Transverse colon (tissue), 4 donors: ENCODE measurements at regions not wholly inside any gene's neighbourhood (a gene's known extent, or its start where the extent isn't known, plus 50 kb on each side); places are given as distances from the start of the nearest gene placed in this dataset.
A peak's percentile ranks its signal among the peaks of the same experiment; 100 is the strongest.

Experiments used
- DNase-seq: peaks from one replicate; pipeline ENCODE4 v3.0.0-alpha.2; 2019
- H3K27ac ChIP-seq, 4 donors: fragments of 200-600 bp; sonication (generic); 2 replicates each; pipeline ENCODE4 v1.5.1; 2016 to 2018; ENCODE audit warnings: inconsistent platforms in 4 of 4
- H3K27me3 ChIP-seq: fragments of 200-600 bp; sonication (generic); 2 replicates; pipeline ENCODE4 v1.5.1; 2017; ENCODE audit warnings: inconsistent platforms
- H3K36me3 ChIP-seq, 4 donors: fragments of 200-600 bp; sonication (generic); 2 replicates each; pipeline ENCODE4 v1.5.1; 2017 to 2019; ENCODE audit warnings: inconsistent platforms in 4 of 4
- H3K4me1 ChIP-seq, 4 donors: fragments of 200-600 bp; sonication (generic); 2 replicates each; pipeline ENCODE4 v1.5.1; 2017 to 2020; ENCODE audit warnings: inconsistent platforms in 4 of 4
- H3K4me3 ChIP-seq, 4 donors: fragments of 200-600 bp; sonication (generic); 1 replicate in 1 of 4; 2 replicates in 3 of 4; pipeline versions ENCODE4 v1.5.1 to v1.6.1; 2017 to 2019; ENCODE audit warnings: inconsistent platforms in 4 of 4
- H3K9me3 ChIP-seq, 2 donors: fragments of 200-600 bp; sonication (generic); 2 replicates each; pipeline ENCODE4 v1.5.1; 2017 to 2019; ENCODE audit warnings: inconsistent platforms in 2 of 2
- EP300 ChIP-seq: sonication (generic); formaldehyde crosslinking; IDR thresholded peaks from one replicate; pipeline ENCODE4 v1.6.1; 2017; ENCODE audit warnings: antibody characterized with exemption, low read depth
- POLR2A ChIP-seq: fragments of 450-650 bp; IDR thresholded peaks from one replicate; pipeline ENCODE4 v1.6.1; 2016; ENCODE audit warnings: antibody characterized with exemption, mild to moderate bottlenecking, moderate library complexity
- POLR2AphosphoS5 ChIP-seq, 3 donors: sonication (generic); formaldehyde crosslinking; IDR thresholded peaks; one replicate each; pipeline ENCODE4 v1.6.1; 2016; ENCODE audit warnings: antibody characterized with exemption in 3 of 3
- WGBS, 2 donors: methylation state at CpG; one replicate each; pipeline ENCODE4 v1.1.5; 2018; ENCODE audit warnings: low coverage in 1 of 2; 5-methylcytosine and 5-hydroxymethylcytosine counted together
- in situ Hi-C, 4 donors: fragments of 200-750 bp; cut with MboI; loops; one replicate each; pipeline versions ENCODE4 v1.15.0 to v1.15.1; 2017; ENCODE audit warnings: low sequenced_read_pairs in 3 of 4, low pct_ligation_motif_present in 1 of 4, low pct_unique_long_range_greater_than_20kb in 1 of 4
- intact Hi-C: fragments of 100-400 bp; cut with DNase I; formaldehyde crosslinking; loops from one replicate; pipeline ENCODE4 v1.15.1; 2023; ENCODE audit warnings: low total_unique reads
- TF ChIP-seq, protein P1 (sequence below), 5 experiments: fragments of 200-600 bp in 3 of 5; fragments of 450-650 bp in 2 of 5; sonication (generic) in 3 of 5; IDR thresholded peaks; 1 replicate in 2 of 5; 2 replicates in 3 of 5; pipeline ENCODE4 v1.5.1; 2016 to 2017; ENCODE audit warnings: antibody characterized with exemption in 5 of 5, inconsistent platforms in 3 of 5, mild to moderate bottlenecking in 2 of 5, moderate library complexity in 1 of 5

DNA sequence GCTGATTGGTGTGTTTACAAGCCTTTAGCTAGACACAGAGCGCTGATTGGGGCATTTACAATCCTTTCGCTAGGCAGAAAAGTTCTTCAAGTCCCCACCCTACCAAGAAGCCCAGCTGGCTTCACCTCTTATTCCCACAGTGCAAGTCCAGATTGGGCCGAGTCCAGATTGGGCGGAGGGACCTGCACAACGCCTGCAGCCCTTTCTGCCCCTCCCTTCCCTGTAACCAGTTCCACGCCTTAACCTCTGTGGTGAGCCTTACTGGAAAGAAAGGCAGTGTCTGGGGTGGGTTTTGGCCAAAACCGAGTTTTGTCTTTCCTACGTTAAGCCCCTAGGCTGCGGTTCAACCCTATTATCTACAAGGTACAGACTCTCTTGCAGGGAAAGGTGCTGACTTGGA, 268.7 kb downstream of the ZEB1 start:
- intact Hi-C loops: no loop called here
- Histone ChIP-seq H3K4me3 (no peak overlapping the region), H3K27me3 (no peaks in the 10 kb centered on the region), H3K27ac (no peak overlapping the region), H3K36me3 (no peaks in the 10 kb centered on the region), H3K4me1 (peaks cover 7 to 11% (median 8%) of the 10 kb centered on the region in 4 donors), H3K9me3 (no peaks in the 10 kb centered on the region)
- WGBS, 2 donors: 84 to 100% methylated on average over 1 to 9 of the region's 9 CpGs
- DNase-seq: no peak
- no peak for TF ChIP-seq EP300
- TF ChIP-seq, protein P1, sequence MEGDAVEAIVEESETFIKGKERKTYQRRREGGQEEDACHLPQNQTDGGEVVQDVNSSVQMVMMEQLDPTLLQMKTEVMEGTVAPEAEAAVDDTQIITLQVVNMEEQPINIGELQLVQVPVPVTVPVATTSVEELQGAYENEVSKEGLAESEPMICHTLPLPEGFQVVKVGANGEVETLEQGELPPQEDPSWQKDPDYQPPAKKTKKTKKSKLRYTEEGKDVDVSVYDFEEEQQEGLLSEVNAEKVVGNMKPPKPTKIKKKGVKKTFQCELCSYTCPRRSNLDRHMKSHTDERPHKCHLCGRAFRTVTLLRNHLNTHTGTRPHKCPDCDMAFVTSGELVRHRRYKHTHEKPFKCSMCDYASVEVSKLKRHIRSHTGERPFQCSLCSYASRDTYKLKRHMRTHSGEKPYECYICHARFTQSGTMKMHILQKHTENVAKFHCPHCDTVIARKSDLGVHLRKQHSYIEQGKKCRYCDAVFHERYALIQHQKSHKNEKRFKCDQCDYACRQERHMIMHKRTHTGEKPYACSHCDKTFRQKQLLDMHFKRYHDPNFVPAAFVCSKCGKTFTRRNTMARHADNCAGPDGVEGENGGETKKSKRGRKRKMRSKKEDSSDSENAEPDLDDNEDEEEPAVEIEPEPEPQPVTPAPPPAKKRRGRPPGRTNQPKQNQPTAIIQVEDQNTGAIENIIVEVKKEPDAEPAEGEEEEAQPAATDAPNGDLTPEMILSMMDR (IDR thresholded peaks at IDR 0.05): no peak
- no peak for TF ChIP-seq POLR2A
- TF ChIP-seq POLR2AphosphoS5 (IDR thresholded peaks at IDR 0.05): no peak
- in situ Hi-C loops: no loop called here

DNA sequence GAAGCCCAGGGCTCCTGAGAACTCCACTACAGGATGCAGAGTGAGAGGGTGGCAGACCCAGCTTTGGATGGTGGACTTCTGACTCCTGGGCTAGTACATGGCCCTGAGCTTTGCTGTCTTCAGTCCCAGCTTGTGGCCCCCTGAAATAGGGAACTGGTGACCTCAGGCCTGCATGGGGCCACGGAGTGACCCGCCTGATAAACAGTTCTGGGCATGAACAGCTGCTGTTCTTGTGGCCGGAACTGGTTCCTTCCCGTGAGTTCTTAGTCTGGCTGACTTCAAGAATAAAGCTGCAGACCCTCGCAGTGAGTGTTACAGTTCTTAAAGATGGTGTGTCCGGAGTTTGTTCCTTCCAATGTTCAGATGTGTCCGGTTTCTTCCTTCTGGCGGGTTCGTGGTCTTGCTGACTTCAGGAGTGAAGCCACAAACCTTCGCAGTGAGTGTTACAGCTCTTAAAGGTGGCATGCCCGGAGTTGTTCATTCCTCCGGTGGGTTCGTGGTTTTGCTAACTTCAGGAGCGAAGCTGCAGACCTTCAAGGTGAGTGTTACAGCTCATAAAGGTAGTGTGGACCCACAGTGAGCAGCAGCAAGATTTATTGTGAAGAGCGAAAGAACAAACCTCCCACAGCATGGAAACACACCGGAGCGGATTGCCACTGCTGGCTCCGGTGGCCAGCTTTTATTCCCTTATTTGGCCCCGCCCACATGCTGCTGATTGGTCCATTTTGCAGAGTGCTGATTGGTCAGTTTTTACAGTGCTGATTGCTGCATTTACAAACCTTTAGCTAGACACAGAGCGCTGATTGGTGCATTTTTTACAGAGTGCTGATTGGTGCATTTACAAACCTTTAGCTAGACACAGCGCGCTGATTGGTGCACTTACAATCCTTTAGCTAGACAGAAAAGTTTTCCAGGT, 268.0 kb downstream of the ZEB1 start:
- Histone ChIP-seq H3K4me1 (peaks cover 12 to 17% (median 13%) of the 10 kb centered on the region in 4 donors), H3K27ac (peak overlapping the region in 3 of 4 donors; percentile 3 to 49 (median 24)), H3K27me3 (no peaks in the 10 kb centered on the region), H3K4me3 (no peak overlapping the region), H3K9me3 (no peaks in the 10 kb centered on the region), H3K36me3 (no peaks in the 10 kb centered on the region)
- WGBS, 2 donors: 80 to 100% methylated on average over 1 to 22 of the region's 22 CpGs
- no peak for DNase-seq
- intact Hi-C loops: no loop called here
- TF ChIP-seq, protein P1 (IDR thresholded peaks at IDR 0.05): no peak
- peak; percentile 22 for TF ChIP-seq POLR2A
- in situ Hi-C loops: no loop called here

DNA sequence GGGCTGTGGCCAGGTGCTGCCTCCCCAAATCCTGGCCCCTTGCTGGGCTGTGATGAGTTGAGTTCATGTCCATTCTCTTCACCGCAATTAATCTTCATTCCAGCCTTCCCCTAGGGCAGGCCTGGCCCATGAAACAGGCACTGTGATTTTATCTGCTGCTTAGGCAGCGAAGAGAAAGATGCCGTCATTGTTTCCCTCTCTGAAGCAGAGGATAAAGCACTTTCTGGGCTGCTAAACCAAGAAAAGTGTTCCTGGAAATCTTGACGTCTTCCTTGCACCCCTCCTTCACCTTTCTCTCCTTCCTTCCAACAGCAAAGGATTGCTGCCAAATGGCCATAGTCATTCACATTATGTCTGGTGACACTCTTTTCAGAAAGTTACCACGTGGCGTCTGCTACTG, 265.9 kb downstream of the ZEB1 start:
- TF ChIP-seq POLR2A: no peak
- no peak for TF ChIP-seq POLR2AphosphoS5 (IDR thresholded peaks at IDR 0.05)
- TF ChIP-seq, protein P1 (IDR thresholded peaks at IDR 0.05): no peak
- no peak for TF ChIP-seq EP300
- Histone ChIP-seq H3K4me1 (peaks cover 12 to 17% (median 13%) of the 10 kb centered on the region in 4 donors), H3K27me3 (no peaks in the 10 kb centered on the region), H3K27ac (no peak overlapping the region), H3K4me3 (no peak overlapping the region), H3K9me3 (no peaks in the 10 kb centered on the region), H3K36me3 (no peaks in the 10 kb centered on the region)
- intact Hi-C loops: no loop called here
- DNase-seq: no peak
- in situ Hi-C loops: no loop called here
- WGBS, 2 donors: 65 to 73% methylated on average over 3 to 6 of the region's 6 CpGs

DNA sequence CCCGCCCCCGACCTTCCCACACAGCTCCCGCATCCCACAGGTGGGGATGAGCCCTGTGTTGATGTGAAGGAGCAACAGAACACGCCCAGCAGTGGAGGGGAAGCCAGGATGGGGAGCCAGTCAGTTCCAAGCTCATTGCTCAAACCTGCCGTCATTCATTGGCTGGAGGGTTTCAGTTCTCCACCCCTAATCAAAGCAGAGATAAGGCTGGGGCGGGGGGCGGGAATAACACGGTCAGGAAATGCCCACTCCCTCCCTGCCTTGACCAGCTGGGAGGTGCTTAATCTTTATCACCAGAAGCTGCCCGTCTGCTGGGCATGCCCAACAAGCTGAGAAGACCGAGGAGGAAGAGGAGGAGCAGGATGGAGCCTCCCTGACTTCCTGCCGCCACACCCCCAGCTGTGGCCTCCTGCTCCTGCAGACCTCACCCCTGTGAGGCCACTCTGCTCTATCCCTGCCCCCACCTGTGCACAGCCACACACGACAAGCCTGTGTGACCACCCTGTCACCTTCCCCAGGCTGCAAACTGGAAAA, 265.1 kb downstream of the ZEB1 start:
- Histone ChIP-seq H3K27me3 (no peaks in the 10 kb centered on the region), H3K9me3 (no peaks in the 10 kb centered on the region), H3K4me1 (peaks cover 12 to 17% (median 13%) of the 10 kb centered on the region in 4 donors), H3K27ac (no peak overlapping the region), H3K36me3 (no peaks in the 10 kb centered on the region), H3K4me3 (no peak overlapping the region)
- WGBS, 2 donors: 67% methylated on average over 12 of the region's 12 CpGs; no CpG with 5 or more reads in 1 of the 2 donors
- TF ChIP-seq POLR2AphosphoS5 (IDR thresholded peaks at IDR 0.05) (no peak), EP300 (no peak), POLR2A (no peak)
- TF ChIP-seq, protein P1 (IDR thresholded peaks at IDR 0.05): no peak
- no peak for DNase-seq
- in situ Hi-C loops: no loop called here
- intact Hi-C loops: no loop called here
